HEK293 (cell line): ENCODE measurements at regions not wholly inside any gene's neighbourhood (a gene's known extent, or its start where the extent isn't known, plus 50 kb on each side); places are given as distances from the start of the nearest gene placed in this dataset.

Source experiments
- CTCF ChIA-PET: fragments of 350-600 bp; formaldehyde crosslinking; extraction: SDS; loops from one replicate; lab custom pipeline; 2021; ENCODE audit warnings: antibody characterized with exemption; lab: Yijun Ruan, JAX
- POLR2A ChIA-PET: fragments of 300-600 bp; formaldehyde crosslinking; extraction: SDS; loops from one replicate; lab custom pipeline; 2020; ENCODE audit warnings: antibody characterized with exemption, inconsistent platforms; lab: Yijun Ruan, JAX
- H3K27ac ChIP-seq: fragments of 200-500 bp; sonication (Bioruptor generic); 2 replicates; pipeline ENCODE4 v1.5.1; 2014; ENCODE audit warnings: low read depth, low read length, control low read depth, inconsistent platforms; ENCODE audit errors: extremely low read depth
- H3K36me3 ChIP-seq, 2 experiments: fragments of 200-500 bp in 1 of 2; sonication (Bioruptor generic) in 1 of 2; 1 replicate in 1 of 2; 2 replicates in 1 of 2; pipeline ENCODE4 v1.5.1; 2014 to 2017; ENCODE audit warnings: inconsistent platforms in 2 of 2, low read length in 2 of 2; ENCODE audit not compliant: control insufficient read depth in 2 of 2, insufficient read depth in 1 of 2
- H3K4me1 ChIP-seq: fragments of 200-500 bp; sonication (Bioruptor generic); 2 replicates; pipeline ENCODE4 v1.5.1; 2014; ENCODE audit warnings: mild to moderate bottlenecking, low read length, inconsistent platforms; ENCODE audit not compliant: control insufficient read depth, insufficient read depth
- H3K4me3 ChIP-seq: 2 replicates; pipeline ENCODE4 v1.5.1; 2011; ENCODE audit warnings: low read depth, mild to moderate bottlenecking, control low read depth, low read length, moderate library complexity
- H3K9me3 ChIP-seq: fragments of 200-500 bp; sonication (Bioruptor generic); 2 replicates; pipeline ENCODE4 v1.5.1; 2014; ENCODE audit warnings: low read depth, low read length, inconsistent platforms; ENCODE audit not compliant: control insufficient read depth, insufficient read depth
- AEBP2 ChIP-seq: fragments of 450-650 bp; formaldehyde crosslinking; IDR thresholded peaks from 2 replicates; pipeline ENCODE4 v1.5.1; 2016; ENCODE audit warnings: missing biosample characterization, missing genetic modification characterization, borderline replicate concordance
- ELK4 ChIP-seq: IDR thresholded peaks from 2 replicates; pipeline ENCODE4 v1.6.1; 2011; ENCODE audit warnings: mild to moderate bottlenecking, low read depth, low read length, borderline replicate concordance
- KLF17 ChIP-seq: fragments of 450-650 bp; formaldehyde crosslinking; IDR thresholded peaks from 2 replicates; pipeline ENCODE4 v1.5.1; 2016; ENCODE audit warnings: missing biosample characterization, missing genetic modification characterization
- PATZ1 ChIP-seq: fragments of 450-650 bp; formaldehyde crosslinking; IDR thresholded peaks from 2 replicates; pipeline ENCODE4 v1.5.1; 2016; ENCODE audit warnings: missing biosample characterization, missing genetic modification characterization
- PRDM2 ChIP-seq: fragments of 450-650 bp; formaldehyde crosslinking; IDR thresholded peaks from 2 replicates; pipeline ENCODE4 v1.5.1; 2016; ENCODE audit warnings: missing biosample characterization, missing genetic modification characterization, borderline replicate concordance
- ZNF2 ChIP-seq: fragments of 450-650 bp; formaldehyde crosslinking; IDR thresholded peaks from 2 replicates; pipeline ENCODE4 v1.5.1; 2016; ENCODE audit warnings: missing biosample characterization, missing genetic modification characterization
- ZNF311 ChIP-seq: fragments of 450-650 bp; formaldehyde crosslinking; IDR thresholded peaks from 2 replicates; pipeline ENCODE4 v1.5.1; 2017; ENCODE audit warnings: missing biosample characterization, missing genetic modification characterization, borderline replicate concordance
- ZNF585B ChIP-seq: fragments of 450-650 bp; formaldehyde crosslinking; IDR thresholded peaks from 2 replicates; pipeline ENCODE4 v1.5.1; 2016; ENCODE audit warnings: missing biosample characterization, missing genetic modification characterization
- ZNF701 ChIP-seq: fragments of 450-650 bp; formaldehyde crosslinking; IDR thresholded peaks from 2 replicates; pipeline ENCODE4 v1.5.1; 2016; ENCODE audit warnings: missing biosample characterization, missing genetic modification characterization
- ZSCAN5A ChIP-seq: fragments of 450-650 bp; formaldehyde crosslinking; IDR thresholded peaks from 2 replicates; pipeline ENCODE4 v1.5.1; 2016; ENCODE audit warnings: missing biosample characterization, missing genetic modification characterization

- H3K9me3 ChIP-seq, result no peaks in the 10 kb centered on the region
- TF ChIP-seq KLF17 (tag by site-specific recombination) (no peak), PRDM2 (tag by site-specific recombination) (no peak), ELK4 (no peak)
- no peak overlapping the region for H3K27ac ChIP-seq
- ChIA-PET CTCF (no interaction called here), POLR2A (no interaction called here)
- H3K4me3 ChIP-seq, result no peak overlapping the region
- no peaks in the 10 kb centered on the region for H3K36me3 ChIP-seq
- no peaks in the 10 kb centered on the region for H3K4me1 ChIP-seq
Observed at GRCh38 chr7:117937753-117938483, 64.7 kb upstream of the CTTNBP2 start.

- TF ChIP-seq ZNF311 (tag by site-specific recombination), result no peak
- TF ChIP-seq ZSCAN5A (tag by site-specific recombination), result no peak
- no peak for TF ChIP-seq AEBP2 (tag by site-specific recombination)
- TF ChIP-seq ZNF2 (tag by site-specific recombination), result no peak
- no peak for TF ChIP-seq ZNF701
- TF ChIP-seq ZNF585B (tag by site-specific recombination), result no peak
- no peak for TF ChIP-seq PATZ1 (tag by site-specific recombination)
- H3K9me3 ChIP-seq, result no peaks in the 10 kb centered on the region
- no peaks in the 10 kb centered on the region for H3K36me3 ChIP-seq
- no peak overlapping the region for H3K27ac ChIP-seq
- H3K4me1 ChIP-seq, result peaks cover 5% of the 10 kb centered on the region
- ChIA-PET CTCF (no interaction called here), POLR2A (no interaction called here)
- no peak overlapping the region for H3K4me3 ChIP-seq
Observed at GRCh38 chr7:117941138-117941810, 68.0 kb upstream of the CTTNBP2 start.
